Glomerular visceral epithelial cell (primary cell): ENCODE measurements at regions not wholly inside any gene's neighbourhood (a gene's known extent, or its start where the extent isn't known, plus 50 kb on each side); places are given as distances from the start of the nearest gene placed in this dataset.
"Not testable (repeated sequence)": the region's sequence is repeated elsewhere in the genome, so short reads cannot be mapped to it uniquely, and the experiment has no call there.

Source experiments
- DNase-seq: peaks from one replicate; pipeline ENCODE4 v3.0.0-alpha.2; 2016; ENCODE audit errors: extremely low spot score

GRCh38 chr4:79663141-79663540 lies 255.1 kb upstream of the GK2 start:
- DNase-seq = peak; percentile 9

- no peak for DNase-seq
Measured at GRCh38 chr4:79662651-79663050, 254.6 kb upstream of the GK2 start.

GRCh38 chr4:79661196-79661595 lies 253.2 kb upstream of the GK2 start:
- no peak for DNase-seq

- DNase-seq = not testable (repeated sequence)
Measured at GRCh38 chr4:79659308-79659870, 251.4 kb upstream of the GK2 start.

- no peak for DNase-seq
Measured at GRCh38 chr4:79657379-79657778, 249.4 kb upstream of the GK2 start.

- peak; percentile 60 for DNase-seq
Measured at GRCh38 chr4:79653871-79654270, 245.8 kb upstream of the GK2 start.

- DNase-seq = no peak
Measured at GRCh38 chr4:79652738-79653137, 244.7 kb upstream of the GK2 start.

- DNase-seq = no peak
Measured at GRCh38 chr4:79652232-79652631, 244.2 kb upstream of the GK2 start.

GRCh38 chr4:79651456-79651855 lies 243.4 kb upstream of the GK2 start:
- no peak for DNase-seq

- peak; percentile 49 for DNase-seq
Measured at GRCh38 chr4:79650794-79651431, 242.9 kb upstream of the GK2 start.

GRCh38 chr4:79650217-79650616 lies 242.2 kb upstream of the GK2 start:
- DNase-seq = no peak

GRCh38 chr4:79645942-79646341 lies 237.9 kb upstream of the GK2 start:
- no peak for DNase-seq

GRCh38 chr4:79638735-79639134 lies 230.7 kb upstream of the GK2 start:
- no peak for DNase-seq

GRCh38 chr4:79636991-79637390 lies 229.0 kb upstream of the GK2 start:
- no peak for DNase-seq

GRCh38 chr4:79634111-79634510 lies 226.1 kb upstream of the GK2 start:
- no peak for DNase-seq

- no peak for DNase-seq
Measured at GRCh38 chr4:79632114-79632513, 224.1 kb upstream of the GK2 start.

- DNase-seq = no peak
Measured at GRCh38 chr4:79626611-79627010, 218.6 kb upstream of the GK2 start.

GRCh38 chr4:79626101-79626500 lies 218.1 kb upstream of the GK2 start:
- no peak for DNase-seq

GRCh38 chr4:79625361-79625760 lies 217.3 kb upstream of the GK2 start:
- DNase-seq = no peak

GRCh38 chr4:79623021-79623870 lies 215.2 kb upstream of the GK2 start:
- no peak for DNase-seq

- DNase-seq = no peak
Measured at GRCh38 chr4:79621061-79621460, 213.0 kb upstream of the GK2 start.

GRCh38 chr4:79620617-79621016 lies 212.6 kb upstream of the GK2 start:
- DNase-seq = no peak
